ENCODE measurements at regions not wholly inside any gene's neighbourhood (a gene's known extent, or its start where the extent isn't known, plus 50 kb on each side); places are given as distances from the start of the nearest gene placed in this dataset.

DNA sequence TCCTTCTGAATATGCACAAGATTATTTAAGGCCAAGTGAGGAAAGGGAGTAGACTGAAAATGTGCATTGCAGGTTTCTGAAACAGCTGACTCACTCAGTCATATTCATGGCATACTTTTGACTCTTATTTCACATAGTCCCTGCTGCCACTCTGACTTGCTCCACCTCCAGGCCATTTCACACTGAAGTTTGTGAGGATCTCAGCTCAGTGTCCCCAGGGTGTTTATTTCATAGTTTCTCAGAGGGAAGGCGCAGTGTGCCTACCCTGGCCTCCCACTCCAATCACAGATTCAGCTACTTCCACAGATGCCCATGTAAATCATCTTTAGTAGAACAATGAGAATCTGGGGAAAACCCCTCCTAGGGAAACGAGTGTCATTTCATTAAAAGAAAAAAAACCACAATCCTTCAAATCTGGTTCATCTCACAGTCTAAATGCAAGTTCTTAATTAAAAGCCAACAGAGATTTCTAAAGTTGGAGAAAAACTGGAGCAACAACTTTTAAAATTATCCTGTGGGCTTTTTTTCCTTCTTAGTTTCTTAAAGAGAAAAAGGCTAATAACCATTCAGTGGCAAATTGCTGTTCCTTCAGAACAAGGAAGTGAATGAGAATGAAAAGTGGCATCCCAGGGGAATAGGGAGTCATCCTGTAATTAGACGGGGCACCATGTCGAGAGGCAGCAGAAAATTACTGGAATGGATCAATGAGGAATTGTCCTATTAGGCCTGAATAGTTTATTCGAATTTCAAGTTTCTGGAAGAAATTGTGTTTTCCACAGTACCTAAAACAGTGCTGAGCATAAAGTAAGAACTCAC, 133.6 kb downstream of the TFAP2B start:
- no peak for ATAC-seq
- TF ChIP-seq GLIS3 (CRISPR knock-in tag; IDR thresholded peaks at IDR 0.05) (no peak), TCF4 (CRISPR knock-in tag; IDR thresholded peaks at IDR 0.05; ENCODE audit: borderline replicate concordance) (peak; percentile 50; the same call in 1 of the 2 replicates), ISL1 (CRISPR knock-in tag; IDR thresholded peaks at IDR 0.05) (peak; percentile 58)

DNA sequence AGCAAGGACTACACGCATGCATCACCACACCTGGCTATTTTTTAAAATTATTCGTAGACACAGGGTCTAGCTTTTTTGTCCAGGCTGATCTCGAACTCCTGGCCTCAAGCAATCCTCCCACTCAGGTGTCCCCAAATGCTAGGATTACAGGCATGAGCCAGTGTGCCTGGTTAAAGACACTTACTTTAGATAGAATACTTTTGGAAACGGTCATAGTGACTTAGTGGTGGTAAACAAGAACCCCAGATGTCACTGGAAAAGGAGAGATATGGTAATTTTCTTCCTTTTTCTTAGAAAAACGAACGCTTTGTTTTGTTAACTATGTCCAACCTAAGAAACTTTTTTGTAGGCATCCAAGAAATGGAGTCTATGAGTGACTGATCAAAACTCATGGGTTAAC, 137.3 kb downstream of the TFAP2B start:
- TF ChIP-seq ZNF565 (CRISPR knock-in tag; conservative IDR thresholded peaks at IDR 0.05; ENCODE audit: low read depth) (no peak), ISL1 (CRISPR knock-in tag; IDR thresholded peaks at IDR 0.05) (no peak), TOX (CRISPR knock-in tag; IDR thresholded peaks at IDR 0.05; ENCODE audit: borderline replicate concordance) (no peak), OSR1 (CRISPR knock-in tag; IDR thresholded peaks at IDR 0.05) (no peak), ARNTL (CRISPR knock-in tag; IDR thresholded peaks at IDR 0.05; ENCODE audit: borderline replicate concordance, low read depth) (no peak), TCF4 (CRISPR knock-in tag; IDR thresholded peaks at IDR 0.05; ENCODE audit: borderline replicate concordance) (no peak), ZFP3 (CRISPR knock-in tag; IDR thresholded peaks at IDR 0.05) (no peak), BACH2 (CRISPR knock-in tag; IDR thresholded peaks at IDR 0.05; ENCODE audit: borderline replicate concordance) (no peak), ZFP30 (CRISPR knock-in tag; IDR thresholded peaks at IDR 0.05) (no peak), ZNF70 (CRISPR knock-in tag; IDR thresholded peaks at IDR 0.05) (no peak), ZNF8 (CRISPR knock-in tag; IDR thresholded peaks at IDR 0.05) (no peak)
- TF ChIP-seq, protein P1, sequence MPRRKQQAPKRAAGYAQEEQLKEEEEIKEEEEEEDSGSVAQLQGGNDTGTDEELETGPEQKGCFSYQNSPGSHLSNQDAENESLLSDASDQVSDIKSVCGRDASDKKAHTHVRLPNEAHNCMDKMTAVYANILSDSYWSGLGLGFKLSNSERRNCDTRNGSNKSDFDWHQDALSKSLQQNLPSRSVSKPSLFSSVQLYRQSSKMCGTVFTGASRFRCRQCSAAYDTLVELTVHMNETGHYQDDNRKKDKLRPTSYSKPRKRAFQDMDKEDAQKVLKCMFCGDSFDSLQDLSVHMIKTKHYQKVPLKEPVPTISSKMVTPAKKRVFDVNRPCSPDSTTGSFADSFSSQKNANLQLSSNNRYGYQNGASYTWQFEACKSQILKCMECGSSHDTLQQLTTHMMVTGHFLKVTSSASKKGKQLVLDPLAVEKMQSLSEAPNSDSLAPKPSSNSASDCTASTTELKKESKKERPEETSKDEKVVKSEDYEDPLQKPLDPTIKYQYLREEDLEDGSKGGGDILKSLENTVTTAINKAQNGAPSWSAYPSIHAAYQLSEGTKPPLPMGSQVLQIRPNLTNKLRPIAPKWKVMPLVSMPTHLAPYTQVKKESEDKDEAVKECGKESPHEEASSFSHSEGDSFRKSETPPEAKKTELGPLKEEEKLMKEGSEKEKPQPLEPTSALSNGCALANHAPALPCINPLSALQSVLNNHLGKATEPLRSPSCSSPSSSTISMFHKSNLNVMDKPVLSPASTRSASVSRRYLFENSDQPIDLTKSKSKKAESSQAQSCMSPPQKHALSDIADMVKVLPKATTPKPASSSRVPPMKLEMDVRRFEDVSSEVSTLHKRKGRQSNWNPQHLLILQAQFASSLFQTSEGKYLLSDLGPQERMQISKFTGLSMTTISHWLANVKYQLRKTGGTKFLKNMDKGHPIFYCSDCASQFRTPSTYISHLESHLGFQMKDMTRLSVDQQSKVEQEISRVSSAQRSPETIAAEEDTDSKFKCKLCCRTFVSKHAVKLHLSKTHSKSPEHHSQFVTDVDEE (CRISPR knock-in tag; IDR thresholded peaks at IDR 0.05): no peak
- ATAC-seq: no peak

DNA sequence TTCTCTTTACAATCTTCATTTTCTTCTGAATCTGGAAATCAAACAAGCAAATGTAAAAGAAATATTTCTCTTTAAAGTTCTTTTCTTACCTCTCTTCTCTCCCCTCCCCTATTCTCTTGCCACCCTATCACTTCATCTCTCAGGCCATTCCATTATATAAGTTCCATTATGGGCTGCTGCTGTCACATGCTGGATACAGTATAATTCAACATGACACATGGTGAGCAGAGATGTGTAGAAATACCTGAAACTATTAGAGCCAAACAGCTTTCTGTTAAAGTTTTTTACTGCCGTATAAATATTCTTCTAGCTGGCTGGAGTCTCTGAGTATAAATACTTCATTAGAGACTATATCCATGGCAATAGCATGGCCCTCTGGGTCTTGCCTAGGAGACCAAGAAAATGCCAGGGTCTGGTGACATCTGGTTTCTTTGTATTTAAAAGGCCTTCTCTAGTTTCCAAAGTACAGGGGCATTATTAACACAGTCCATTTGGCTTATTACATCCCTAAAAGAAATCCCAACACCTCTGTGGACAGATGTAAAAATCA, 139.6 kb downstream of the TFAP2B start:
- TF ChIP-seq RARB (CRISPR knock-in tag; IDR thresholded peaks at IDR 0.05): no peak
- no peak for TF ChIP-seq ZNF565 (CRISPR knock-in tag; conservative IDR thresholded peaks at IDR 0.05; ENCODE audit: low read depth)
- TF ChIP-seq ZFP30 (CRISPR knock-in tag; IDR thresholded peaks at IDR 0.05): no peak
- TF ChIP-seq, protein P1 (CRISPR knock-in tag; IDR thresholded peaks at IDR 0.05): no peak
- no peak for ATAC-seq

DNA sequence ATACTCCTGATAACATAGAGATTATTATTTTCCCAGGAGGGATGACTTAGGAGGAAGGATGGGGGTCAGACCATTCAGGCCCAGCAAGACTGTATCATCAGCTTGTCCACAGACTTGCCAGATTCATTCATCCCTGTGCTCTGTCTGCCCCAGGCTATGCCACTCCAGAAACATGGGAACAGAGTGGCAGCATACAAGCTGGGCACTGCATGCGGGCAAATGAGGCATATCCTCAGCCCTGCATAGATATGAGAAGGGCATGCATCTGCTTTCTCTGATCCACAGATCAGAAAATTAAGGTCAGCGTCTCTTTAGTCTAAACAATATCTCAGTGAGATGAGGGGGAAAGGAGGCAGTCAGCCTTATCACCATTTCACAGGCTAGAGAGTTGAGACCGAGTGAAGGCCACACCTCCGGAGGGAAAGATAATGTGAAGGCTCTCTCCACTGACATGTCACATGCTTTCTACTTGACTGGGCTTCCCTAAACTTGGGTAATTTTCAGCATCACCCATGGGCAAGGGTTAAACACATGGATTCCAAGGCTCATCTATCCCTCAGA, 140.5 kb downstream of the TFAP2B start:
- TF ChIP-seq, protein P2, sequence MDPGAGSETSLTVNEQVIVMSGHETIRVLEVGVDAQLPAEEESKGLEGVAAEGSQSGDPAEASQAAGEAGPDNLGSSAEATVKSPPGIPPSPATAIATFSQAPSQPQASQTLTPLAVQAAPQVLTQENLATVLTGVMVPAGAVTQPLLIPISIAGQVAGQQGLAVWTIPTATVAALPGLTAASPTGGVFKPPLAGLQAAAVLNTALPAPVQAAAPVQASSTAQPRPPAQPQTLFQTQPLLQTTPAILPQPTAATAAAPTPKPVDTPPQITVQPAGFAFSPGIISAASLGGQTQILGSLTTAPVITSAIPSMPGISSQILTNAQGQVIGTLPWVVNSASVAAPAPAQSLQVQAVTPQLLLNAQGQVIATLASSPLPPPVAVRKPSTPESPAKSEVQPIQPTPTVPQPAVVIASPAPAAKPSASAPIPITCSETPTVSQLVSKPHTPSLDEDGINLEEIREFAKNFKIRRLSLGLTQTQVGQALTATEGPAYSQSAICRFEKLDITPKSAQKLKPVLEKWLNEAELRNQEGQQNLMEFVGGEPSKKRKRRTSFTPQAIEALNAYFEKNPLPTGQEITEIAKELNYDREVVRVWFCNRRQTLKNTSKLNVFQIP (CRISPR knock-in tag; IDR thresholded peaks at IDR 0.05; ENCODE audit: borderline replicate concordance, low read depth): no peak
- no peak for TF ChIP-seq ESRRG (CRISPR knock-in tag; IDR thresholded peaks at IDR 0.05)
- no peak for TF ChIP-seq SNAI2 (CRISPR knock-in tag; IDR thresholded peaks at IDR 0.05)
- TF ChIP-seq, protein P3, sequence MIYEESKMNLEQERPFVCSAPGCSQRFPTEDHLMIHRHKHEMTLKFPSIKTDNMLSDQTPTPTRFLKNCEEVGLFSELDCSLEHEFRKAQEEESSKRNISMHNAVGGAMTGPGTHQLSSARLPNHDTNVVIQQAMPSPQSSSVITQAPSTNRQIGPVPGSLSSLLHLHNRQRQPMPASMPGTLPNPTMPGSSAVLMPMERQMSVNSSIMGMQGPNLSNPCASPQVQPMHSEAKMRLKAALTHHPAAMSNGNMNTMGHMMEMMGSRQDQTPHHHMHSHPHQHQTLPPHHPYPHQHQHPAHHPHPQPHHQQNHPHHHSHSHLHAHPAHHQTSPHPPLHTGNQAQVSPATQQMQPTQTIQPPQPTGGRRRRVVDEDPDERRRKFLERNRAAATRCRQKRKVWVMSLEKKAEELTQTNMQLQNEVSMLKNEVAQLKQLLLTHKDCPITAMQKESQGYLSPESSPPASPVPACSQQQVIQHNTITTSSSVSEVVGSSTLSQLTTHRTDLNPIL (CRISPR knock-in tag; IDR thresholded peaks at IDR 0.05; ENCODE audit: low read depth): no peak
- no peak for TF ChIP-seq ZFP30 (CRISPR knock-in tag; IDR thresholded peaks at IDR 0.05)
- TF ChIP-seq GLIS3 (CRISPR knock-in tag; IDR thresholded peaks at IDR 0.05): no peak
- no peak for TF ChIP-seq ZNF8 (CRISPR knock-in tag; IDR thresholded peaks at IDR 0.05)
- no peak for TF ChIP-seq PPARA (CRISPR knock-in tag; IDR thresholded peaks at IDR 0.05; ENCODE audit: borderline replicate concordance)
- TF ChIP-seq, protein P4, sequence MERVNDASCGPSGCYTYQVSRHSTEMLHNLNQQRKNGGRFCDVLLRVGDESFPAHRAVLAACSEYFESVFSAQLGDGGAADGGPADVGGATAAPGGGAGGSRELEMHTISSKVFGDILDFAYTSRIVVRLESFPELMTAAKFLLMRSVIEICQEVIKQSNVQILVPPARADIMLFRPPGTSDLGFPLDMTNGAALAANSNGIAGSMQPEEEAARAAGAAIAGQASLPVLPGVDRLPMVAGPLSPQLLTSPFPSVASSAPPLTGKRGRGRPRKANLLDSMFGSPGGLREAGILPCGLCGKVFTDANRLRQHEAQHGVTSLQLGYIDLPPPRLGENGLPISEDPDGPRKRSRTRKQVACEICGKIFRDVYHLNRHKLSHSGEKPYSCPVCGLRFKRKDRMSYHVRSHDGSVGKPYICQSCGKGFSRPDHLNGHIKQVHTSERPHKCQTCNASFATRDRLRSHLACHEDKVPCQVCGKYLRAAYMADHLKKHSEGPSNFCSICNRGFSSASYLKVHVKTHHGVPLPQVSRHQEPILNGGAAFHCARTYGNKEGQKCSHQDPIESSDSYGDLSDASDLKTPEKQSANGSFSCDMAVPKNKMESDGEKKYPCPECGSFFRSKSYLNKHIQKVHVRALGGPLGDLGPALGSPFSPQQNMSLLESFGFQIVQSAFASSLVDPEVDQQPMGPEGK (CRISPR knock-in tag; IDR thresholded peaks at IDR 0.05; ENCODE audit: borderline replicate concordance): no peak
- no peak for ATAC-seq

Data from SK-N-SH treated with all-trans-retinoic acid at 6 μM for 48 hours (cell line).